B cell (primary cell): ENCODE measurements at regions not wholly inside any gene's neighbourhood (a gene's known extent, or its start where the extent isn't known, plus 50 kb on each side); places are given as distances from the start of the nearest gene placed in this dataset.

Source experiments
- ATAC-seq: fragments of 200-7000 bp; cut with Tn5 transposase; one replicate; pipeline ENCODE4 v1.10.0; 2021; ENCODE audit warnings: low read depth, mild to moderate bottlenecking, moderate number of reproducible peaks, moderate library complexity
- CTCF ChIA-PET: fragments of 350-600 bp; sonication (Branson Sonifier 250); formaldehyde crosslinking; loops from one replicate; lab custom pipeline; 2021; ENCODE audit warnings: antibody characterized with exemption, inconsistent platforms; lab: Charles Lee
- POLR2A ChIA-PET: fragments of 350-600 bp; sonication (Branson Sonifier 250); formaldehyde crosslinking; loops from one replicate; lab custom pipeline; 2021; ENCODE audit warnings: antibody characterized with exemption; lab: Charles Lee
- DNase-seq: peaks from one replicate; pipeline ENCODE4 v3.0.0; 2013
- H2AFZ ChIP-seq: 2 replicates; pipeline ENCODE4 v1.6.1; 2012; ENCODE audit warnings: mild to moderate bottlenecking, low read depth, low read length; ENCODE audit not compliant: insufficient read depth, poor library complexity, severe bottlenecking
- H3K27ac ChIP-seq, 2 donors: 1 replicate in 1 of 2; 2 replicates in 1 of 2; pipeline ENCODE4 v1.5.1; 2012 to 2013; ENCODE audit warnings: low read length in 2 of 2, mild to moderate bottlenecking in 2 of 2, moderate library complexity in 1 of 2
- H3K27me3 ChIP-seq, 4 experiments: fragments of 200-600 bp in 1 of 4; sonication (generic) in 1 of 4; replicated peaks in 1 of 4; 1 replicate in 2 of 4; 2 replicates in 2 of 4; pipeline versions ENCODE4 v1.6.1 to v1.7.0; 2013 to 2016; ENCODE audit warnings: low read length in 3 of 4, mild to moderate bottlenecking in 2 of 4, mixed read lengths in 1 of 4, moderate library complexity in 1 of 4; ENCODE audit not compliant: insufficient read depth in 4 of 4, control insufficient read depth in 3 of 4; ENCODE audit errors: control extremely low read depth in 1 of 4
- H3K36me3 ChIP-seq, 2 experiments: replicated peaks in 1 of 2; 1 replicate in 1 of 2; 2 replicates in 1 of 2; pipeline versions ENCODE4 v1.6.1 to v1.7.1; 2013; ENCODE audit warnings: low read length in 1 of 2; ENCODE audit not compliant: insufficient read depth in 2 of 2, control insufficient read depth in 1 of 2; ENCODE audit errors: control extremely low read depth in 1 of 2, extremely low read depth in 1 of 2
- H3K4me1 ChIP-seq, 2 donors: fragments of 200-600 bp in 1 of 2; sonication (generic) in 1 of 2; 1 replicate in 1 of 2; 2 replicates in 1 of 2; pipeline versions ENCODE4 v1.5.1 to v1.6.1; 2013 to 2017; ENCODE audit warnings: low read length in 2 of 2; ENCODE audit not compliant: control insufficient read depth in 2 of 2, insufficient read depth in 2 of 2
- H3K4me2 ChIP-seq: replicated peaks from 2 replicates; pipeline ENCODE3; 2012; ENCODE audit warnings: mild to moderate bottlenecking, low read depth, low read length; ENCODE audit not compliant: poor library complexity, severe bottlenecking
- H3K4me3 ChIP-seq, 5 experiments: fragments of 200-600 bp in 1 of 5; sonication (generic) in 1 of 5; 1 replicate in 3 of 5; 2 replicates in 2 of 5; pipeline versions ENCODE4 v1.5.1 to v1.7.0; 2011 to 2016; ENCODE audit warnings: low read length in 4 of 5, mild to moderate bottlenecking in 4 of 5, low read depth in 2 of 5, control low read depth in 1 of 5, moderate library complexity in 1 of 5; ENCODE audit not compliant: insufficient read depth in 1 of 5; ENCODE audit errors: control extremely low read depth in 1 of 5, extremely low read depth in 1 of 5
- H3K79me2 ChIP-seq: fragments of 200-600 bp; sonication (generic); one replicate; pipeline ENCODE4 v1.6.0; 2016; ENCODE audit warnings: low read length; ENCODE audit not compliant: control insufficient read depth, insufficient read depth
- H3K9ac ChIP-seq: fragments of 200-600 bp; sonication (generic); 2 replicates; pipeline ENCODE4 v1.6.1; 2017; ENCODE audit warnings: mild to moderate bottlenecking, low read length, moderate library complexity
- H3K9me3 ChIP-seq, 3 donors: one replicate each; pipeline versions ENCODE4 v1.6.1 to v1.7.1; 2013; ENCODE audit warnings: low read length in 2 of 3; ENCODE audit not compliant: control insufficient read depth in 2 of 3, insufficient read depth in 1 of 3; ENCODE audit errors: control extremely low read depth in 1 of 3
- H4K20me1 ChIP-seq: 2 replicates; pipeline ENCODE4 v1.6.0; 2012; ENCODE audit warnings: mild to moderate bottlenecking, low read length; ENCODE audit not compliant: insufficient read depth, control insufficient read depth, poor library complexity, severe bottlenecking
- H3K27ac Mint-ChIP-seq: one replicate; pipeline ENCODE4 v1.8.0; 2021; ENCODE audit warnings: mixed read lengths
- H3K27me3 Mint-ChIP-seq: one replicate; pipeline ENCODE4 v1.8.0; 2021; ENCODE audit warnings: mixed read lengths
- H3K4me1 Mint-ChIP-seq: one replicate; pipeline ENCODE4 v1.8.0; 2021; ENCODE audit warnings: mixed read lengths
- H3K4me3 Mint-ChIP-seq: one replicate; pipeline ENCODE4 v1.8.0; 2021; ENCODE audit warnings: mixed read lengths
- H3K9me3 Mint-ChIP-seq: one replicate; pipeline ENCODE4 v1.8.0; 2022; ENCODE audit warnings: mixed read lengths; ENCODE audit not compliant: insufficient read depth
- EZH2 ChIP-seq: IDR thresholded peaks from 2 replicates; pipeline ENCODE4 v1.6.1; 2012; ENCODE audit warnings: borderline replicate concordance, low read depth, mild to moderate bottlenecking, moderate library complexity, low read length; ENCODE audit not compliant: insufficient read depth, poor library complexity, severe bottlenecking
- WGBS: methylation state at CpG from one replicate; pipeline ENCODE4 v1.1.5; 2013; ENCODE audit warnings: missing lambda C conversion rate; ENCODE audit not compliant: insufficient coverage; 5-methylcytosine and 5-hydroxymethylcytosine counted together
- intact Hi-C: fragments of 100-400 bp; cut with micrococcal nuclease; formaldehyde crosslinking; loops from one replicate; pipeline ENCODE4 v1.10.0; 2022
- TF ChIP-seq, protein P1 (sequence below): fragments of 200-600 bp; IDR thresholded peaks from one replicate; pipeline ENCODE4 v1.8.0; 2022; ENCODE audit warnings: antibody characterized with exemption, mild to moderate bottlenecking

DNA sequence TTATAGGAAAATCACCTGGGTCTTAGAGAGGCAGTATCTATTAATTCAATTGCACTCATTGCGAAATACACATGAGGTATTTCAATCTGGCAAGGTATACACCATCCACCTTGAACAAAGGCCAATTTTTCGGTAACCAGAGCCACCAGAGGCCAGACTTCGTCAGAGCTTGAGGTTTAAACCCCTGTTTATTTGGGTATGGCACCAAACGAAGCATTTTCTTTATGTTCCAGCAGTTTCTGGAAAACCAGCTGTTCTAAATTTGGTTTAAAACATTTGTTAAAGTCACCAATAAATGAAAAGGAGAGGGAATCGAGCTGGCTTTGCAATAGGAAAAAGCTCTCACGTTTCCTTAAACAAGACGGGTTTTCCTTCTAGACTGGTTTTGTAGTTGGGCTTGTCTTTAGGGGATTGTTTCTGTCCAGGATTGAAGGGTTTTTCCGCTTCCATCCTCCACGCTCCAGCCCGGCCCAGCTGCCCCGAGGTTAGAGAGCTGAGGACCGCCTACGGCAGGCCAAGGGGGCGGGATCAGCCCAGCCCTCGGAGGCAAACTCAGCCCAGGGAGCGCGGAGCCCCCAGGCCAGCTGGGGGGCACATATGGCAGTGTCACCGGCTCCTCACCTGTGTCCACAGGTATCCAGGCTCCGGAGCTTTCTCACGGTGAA lies 539.4 kb upstream of the MGMT start:
- CTCF ChIA-PET: no interaction called here
- TF ChIP-seq EZH2: no peak
- TF ChIP-seq, protein P1, sequence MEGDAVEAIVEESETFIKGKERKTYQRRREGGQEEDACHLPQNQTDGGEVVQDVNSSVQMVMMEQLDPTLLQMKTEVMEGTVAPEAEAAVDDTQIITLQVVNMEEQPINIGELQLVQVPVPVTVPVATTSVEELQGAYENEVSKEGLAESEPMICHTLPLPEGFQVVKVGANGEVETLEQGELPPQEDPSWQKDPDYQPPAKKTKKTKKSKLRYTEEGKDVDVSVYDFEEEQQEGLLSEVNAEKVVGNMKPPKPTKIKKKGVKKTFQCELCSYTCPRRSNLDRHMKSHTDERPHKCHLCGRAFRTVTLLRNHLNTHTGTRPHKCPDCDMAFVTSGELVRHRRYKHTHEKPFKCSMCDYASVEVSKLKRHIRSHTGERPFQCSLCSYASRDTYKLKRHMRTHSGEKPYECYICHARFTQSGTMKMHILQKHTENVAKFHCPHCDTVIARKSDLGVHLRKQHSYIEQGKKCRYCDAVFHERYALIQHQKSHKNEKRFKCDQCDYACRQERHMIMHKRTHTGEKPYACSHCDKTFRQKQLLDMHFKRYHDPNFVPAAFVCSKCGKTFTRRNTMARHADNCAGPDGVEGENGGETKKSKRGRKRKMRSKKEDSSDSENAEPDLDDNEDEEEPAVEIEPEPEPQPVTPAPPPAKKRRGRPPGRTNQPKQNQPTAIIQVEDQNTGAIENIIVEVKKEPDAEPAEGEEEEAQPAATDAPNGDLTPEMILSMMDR: no peak
- Histone ChIP-seq H3K9ac (no peak overlapping the region), H3K27me3 (no peaks in the 10 kb centered on the region), H3K4me1 (no peaks in the 10 kb centered on the region), H3K79me2 (no peaks in the 10 kb centered on the region), H4K20me1 (no peaks in the 10 kb centered on the region), H3K27ac (no peak overlapping the region), H3K9me3 (peaks cover 0 to 35% (median 0%) of the 10 kb centered on the region in 3 donors), H3K4me2 (no peak overlapping the region), H3K4me3 (no peak overlapping the region), H2AFZ (no peak overlapping the region), H3K36me3 (no peaks in the 10 kb centered on the region)
- no peaks in the 10 kb centered on the region for H3K4me1 Mint-ChIP-seq
- 86% methylated on average over 20 of the region's 20 CpGs for WGBS
- POLR2A ChIA-PET: no interaction called here
- no peak overlapping the region for H3K27ac Mint-ChIP-seq
- H3K9me3 Mint-ChIP-seq: no peaks in the 10 kb centered on the region
- DNase-seq: no peak
- no peak for ATAC-seq
- no peaks in the 10 kb centered on the region for H3K27me3 Mint-ChIP-seq
- H3K4me3 Mint-ChIP-seq: no peak overlapping the region
- intact Hi-C loops: no loop called here

DNA sequence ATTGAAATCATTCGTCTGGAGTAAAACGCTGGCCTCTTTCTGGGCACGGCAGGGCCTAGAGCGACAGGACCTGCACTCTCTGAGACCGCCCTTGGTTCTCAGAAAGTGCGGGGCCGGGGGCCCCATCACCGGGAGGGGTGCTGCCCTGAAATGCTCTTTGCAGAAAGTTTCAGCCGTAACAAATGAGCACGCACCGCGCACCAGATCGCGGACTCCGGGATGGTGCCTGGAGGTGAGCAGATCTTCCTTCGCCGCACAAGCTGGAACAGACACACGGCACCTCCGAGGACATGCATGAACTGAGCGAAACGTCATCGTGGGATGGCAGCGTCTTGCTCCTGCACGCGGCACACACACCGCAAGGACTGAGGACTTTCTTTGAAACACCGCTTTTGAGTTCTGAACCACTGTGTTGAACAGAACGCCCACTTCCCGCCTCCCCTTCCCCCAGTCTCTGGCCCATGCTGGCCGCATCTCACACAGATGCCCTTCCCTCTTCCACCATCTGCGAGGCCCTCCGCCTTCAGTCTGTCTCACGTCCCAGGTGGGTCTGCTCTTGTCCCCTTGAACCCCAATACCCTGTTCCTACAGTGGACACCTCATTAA lies 538.7 kb upstream of the MGMT start:
- Histone ChIP-seq H4K20me1 (no peaks in the 10 kb centered on the region), H3K9me3 (peaks cover 0 to 31% (median 0%) of the 10 kb centered on the region in 3 donors), H3K4me1 (no peaks in the 10 kb centered on the region), H3K79me2 (no peaks in the 10 kb centered on the region), H3K9ac (no peak overlapping the region), H2AFZ (no peak overlapping the region), H3K27ac (no peak overlapping the region), H3K4me2 (no peak overlapping the region), H3K4me3 (no peak overlapping the region), H3K27me3 (no peaks in the 10 kb centered on the region), H3K36me3 (no peaks in the 10 kb centered on the region)
- 87% methylated on average over 33 of the region's 33 CpGs for WGBS
- no peak for DNase-seq
- no peaks in the 10 kb centered on the region for H3K4me1 Mint-ChIP-seq
- ChIA-PET CTCF (no interaction called here), POLR2A (no interaction called here)
- H3K9me3 Mint-ChIP-seq: no peaks in the 10 kb centered on the region
- ATAC-seq: no peak
- no peaks in the 10 kb centered on the region for H3K27me3 Mint-ChIP-seq
- H3K27ac Mint-ChIP-seq: no peak overlapping the region
- no peak for TF ChIP-seq EZH2
- TF ChIP-seq, protein P1: no peak
- no peak overlapping the region for H3K4me3 Mint-ChIP-seq
- intact Hi-C loops: no loop called here
